ENCODE measurements at regions not wholly inside any gene's neighbourhood (a gene's known extent, or its start where the extent isn't known, plus 50 kb on each side); places are given as distances from the start of the nearest gene placed in this dataset.

DNA sequence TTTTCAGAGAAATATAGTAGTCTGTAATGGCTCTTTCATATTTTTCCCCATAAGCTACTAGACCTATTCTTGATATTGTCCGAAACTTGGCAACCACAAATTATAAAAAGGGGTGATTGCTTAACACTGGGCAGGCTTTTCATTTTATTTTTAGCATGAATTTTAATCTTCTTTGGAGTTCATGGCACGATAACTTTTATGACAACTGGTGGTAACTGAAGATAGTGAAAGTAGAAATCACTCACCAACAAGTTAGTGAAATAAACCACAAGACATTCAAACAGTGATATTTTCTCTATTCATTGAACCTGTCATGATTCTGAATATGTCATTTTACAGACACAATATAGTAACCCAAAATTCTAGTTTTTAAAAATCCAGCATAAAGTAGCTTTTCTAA, 213.9 kb downstream of the PRDM9 start:
- 0% methylated on average over 2 of the region's 2 CpGs for WGBS (ENCODE audit: insufficient coverage, low coverage, missing lambda C conversion rate)
- Histone ChIP-seq H3K36me3 (ENCODE audit: control insufficient read depth, insufficient read depth, low read length) (no peaks in the 10 kb centered on the region), H3K4me1 (replicated peaks in 1 of 2; ENCODE audit: control insufficient read depth in 2 of 2, insufficient read depth in 2 of 2, low read length in 2 of 2) (no peaks in the 10 kb centered on the region), H3K9me1 (ENCODE audit: control insufficient read depth, insufficient read depth, low read length) (no peaks in the 10 kb centered on the region), H3K9ac (ENCODE audit: insufficient read depth in 1 of 2, low read depth in 2 of 2, low read length in 2 of 2) (no peak overlapping the region), H3K4me3 (no peak overlapping the region), H3K79me2 (ENCODE audit: control insufficient read depth, insufficient read depth, low read length) (no peaks in the 10 kb centered on the region), H3K4me2 (ENCODE audit: insufficient read depth, low read length) (no peak overlapping the region), H2AFZ (ENCODE audit: low read depth, low read length) (no peak overlapping the region), H3K27ac (ENCODE audit: extremely low read depth, low read depth, low read length) (no peak overlapping the region), H3K27me3 (ENCODE audit: control insufficient read depth in 2 of 2, insufficient read depth in 2 of 2, low read length in 2 of 2) (no peaks in the 10 kb centered on the region), H4K20me1 (replicated peaks; ENCODE audit: control insufficient read depth, insufficient read depth, low read length) (no peaks in the 10 kb centered on the region), H3K9me3 (replicated peaks; ENCODE audit: control insufficient read depth, insufficient read depth, low read depth, low read length) (no peaks in the 10 kb centered on the region)
- in situ Hi-C loops (cut with MboI), result no loop called here
- DNase-seq (ENCODE audit: extremely low read depth in 1 of 4, low spot score in 3 of 4) (no peak), ATAC-seq (no peak), FAIRE-seq (no peak)
- TF ChIP-seq, protein P1, sequence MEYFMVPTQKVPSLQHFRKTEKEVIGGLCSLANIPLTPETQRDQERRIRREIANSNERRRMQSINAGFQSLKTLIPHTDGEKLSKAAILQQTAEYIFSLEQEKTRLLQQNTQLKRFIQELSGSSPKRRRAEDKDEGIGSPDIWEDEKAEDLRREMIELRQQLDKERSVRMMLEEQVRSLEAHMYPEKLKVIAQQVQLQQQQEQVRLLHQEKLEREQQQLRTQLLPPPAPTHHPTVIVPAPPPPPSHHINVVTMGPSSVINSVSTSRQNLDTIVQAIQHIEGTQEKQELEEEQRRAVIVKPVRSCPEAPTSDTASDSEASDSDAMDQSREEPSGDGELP (CRISPR knock-in tag; IDR thresholded peaks at IDR 0.05; ENCODE audit: borderline replicate concordance), result no peak
- TF ChIP-seq ZNF232 (CRISPR knock-in tag; IDR thresholded peaks at IDR 0.05) (no peak), ZFP36 (IDR thresholded peaks at IDR 0.05; ENCODE audit: low read depth, low read length, partially characterized antibody) (no peak), ZBED1 (IDR thresholded peaks at IDR 0.05) (no peak), ZBTB7A (IDR thresholded peaks at IDR 0.05; ENCODE audit: borderline replicate concordance, control insufficient read depth, low read depth, low read length) (no peak), STAG1 (CRISPR knock-in tag; IDR thresholded peaks at IDR 0.05; ENCODE audit: borderline replicate concordance) (no peak), MECOM (CRISPR knock-in tag; IDR thresholded peaks at IDR 0.05) (no peak)
- TF ChIP-seq, protein P2, sequence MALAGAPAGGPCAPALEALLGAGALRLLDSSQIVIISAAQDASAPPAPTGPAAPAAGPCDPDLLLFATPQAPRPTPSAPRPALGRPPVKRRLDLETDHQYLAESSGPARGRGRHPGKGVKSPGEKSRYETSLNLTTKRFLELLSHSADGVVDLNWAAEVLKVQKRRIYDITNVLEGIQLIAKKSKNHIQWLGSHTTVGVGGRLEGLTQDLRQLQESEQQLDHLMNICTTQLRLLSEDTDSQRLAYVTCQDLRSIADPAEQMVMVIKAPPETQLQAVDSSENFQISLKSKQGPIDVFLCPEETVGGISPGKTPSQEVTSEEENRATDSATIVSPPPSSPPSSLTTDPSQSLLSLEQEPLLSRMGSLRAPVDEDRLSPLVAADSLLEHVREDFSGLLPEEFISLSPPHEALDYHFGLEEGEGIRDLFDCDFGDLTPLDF (CRISPR knock-in tag; IDR thresholded peaks at IDR 0.05), result no peak
- CTCF ChIA-PET (ENCODE audit: low intra/inter-chr PET ratio), result no interaction called here
- POLR2A ChIA-PET, result interaction anchor here (0.8 kb wide), 1 partner anchor 195 kb away, joined by 3 read pairs; no protein-coding TSS in a partner anchor
- BruUV-seq (replicated peaks), result no TSS peak
- intact Hi-C loops (cut with micrococcal nuclease), result no loop called here
